ENCODE measurements at regions not wholly inside any gene's neighbourhood (a gene's known extent, or its start where the extent isn't known, plus 50 kb on each side); places are given as distances from the start of the nearest gene placed in this dataset.

GRCh38 chr5:169460123-169460522 is 123.5 kb upstream of the SPDL1 start (continued):
- TF ChIP-seq HIC1 (tag by site-specific recombination; IDR thresholded peaks at IDR 0.05) (no peak), REPIN1 (tag by site-specific recombination; IDR thresholded peaks at IDR 0.05; ENCODE audit: low read depth) (no peak)

GRCh38 chr5:169458221-169458620 is 125.4 kb upstream of the SPDL1 start:
- H3K36me3 ChIP-seq (ENCODE audit: control insufficient read depth in 2 of 2, insufficient read depth in 1 of 2, low read length in 2 of 2): no peaks in the 10 kb centered on the region
- ChIA-PET POLR2A (no interaction called here), CTCF (no interaction called here)
- no peak overlapping the region for H3K27ac ChIP-seq (ENCODE audit: extremely low read depth, low read depth, low read length)
- TF ChIP-seq ZNF623 (tag by site-specific recombination; IDR thresholded peaks at IDR 0.05) (no peak), MZF1 (tag by site-specific recombination; IDR thresholded peaks at IDR 0.05; ENCODE audit: borderline replicate concordance) (no peak), ZNF362 (tag by site-specific recombination; IDR thresholded peaks at IDR 0.05) (no peak), SCRT2 (tag by site-specific recombination; IDR thresholded peaks at IDR 0.05) (no peak), ZNF223 (tag by site-specific recombination; IDR thresholded peaks at IDR 0.05) (no peak)
- H3K9me3 ChIP-seq (ENCODE audit: control insufficient read depth, insufficient read depth, low read depth, low read length): no peaks in the 10 kb centered on the region
- no peak overlapping the region for H3K4me3 ChIP-seq (ENCODE audit: low read depth, low read length)
- no peaks in the 10 kb centered on the region for H3K4me1 ChIP-seq (ENCODE audit: control insufficient read depth, insufficient read depth, low read length)

GRCh38 chr5:169450464-169450863 is 133.1 kb upstream of the SPDL1 start:
- no peaks in the 10 kb centered on the region for H3K4me1 ChIP-seq (ENCODE audit: control insufficient read depth, insufficient read depth, low read length)
- POLR2A ChIA-PET: no interaction called here
- H3K4me3 ChIP-seq (ENCODE audit: low read depth, low read length): no peak overlapping the region
- no peak for TF ChIP-seq ZNF16 (tag by site-specific recombination; IDR thresholded peaks at IDR 0.05; ENCODE audit: low read depth)
- no peak for TF ChIP-seq ZNF221 (tag by site-specific recombination; IDR thresholded peaks at IDR 0.05; ENCODE audit: borderline replicate concordance)
- TF ChIP-seq ZNF10 (tag by site-specific recombination; IDR thresholded peaks at IDR 0.05): no peak
- no peak for TF ChIP-seq ZNF596 (tag by site-specific recombination; IDR thresholded peaks at IDR 0.05)
- TF ChIP-seq ZNF670 (tag by site-specific recombination; IDR thresholded peaks at IDR 0.05; ENCODE audit: low read depth): no peak
- no peak for TF ChIP-seq ZNF449 (tag by site-specific recombination; IDR thresholded peaks at IDR 0.05)
- no peak for TF ChIP-seq ZNF266 (tag by site-specific recombination; IDR thresholded peaks at IDR 0.05; ENCODE audit: low read depth)
- no peak for TF ChIP-seq ZNF214 (tag by site-specific recombination; IDR thresholded peaks at IDR 0.05; ENCODE audit: borderline replicate concordance)
- no peak for TF ChIP-seq ZNF394 (tag by site-specific recombination; IDR thresholded peaks at IDR 0.05; ENCODE audit: borderline replicate concordance)
- no peak overlapping the region for H3K27ac ChIP-seq (ENCODE audit: extremely low read depth, low read depth, low read length)
- H3K36me3 ChIP-seq (ENCODE audit: control insufficient read depth in 2 of 2, insufficient read depth in 1 of 2, low read length in 2 of 2): no peaks in the 10 kb centered on the region
- CTCF ChIA-PET: no interaction called here
- H3K9me3 ChIP-seq (ENCODE audit: control insufficient read depth, insufficient read depth, low read depth, low read length): no peaks in the 10 kb centered on the region

GRCh38 chr5:169448826-169449225 is 134.7 kb upstream of the SPDL1 start:
- no peak overlapping the region for H3K27ac ChIP-seq (ENCODE audit: extremely low read depth, low read depth, low read length)
- H3K9me3 ChIP-seq (ENCODE audit: control insufficient read depth, insufficient read depth, low read depth, low read length): no peaks in the 10 kb centered on the region
- ChIA-PET CTCF (no interaction called here), POLR2A (no interaction called here)
- H3K36me3 ChIP-seq (ENCODE audit: control insufficient read depth in 2 of 2, insufficient read depth in 1 of 2, low read length in 2 of 2): no peaks in the 10 kb centered on the region
- no peaks in the 10 kb centered on the region for H3K4me1 ChIP-seq (ENCODE audit: control insufficient read depth, insufficient read depth, low read length)
- TF ChIP-seq ZNF501 (tag by site-specific recombination; IDR thresholded peaks at IDR 0.05) (no peak), PRDM4 (tag by site-specific recombination; IDR thresholded peaks at IDR 0.05) (no peak)
- H3K4me3 ChIP-seq (ENCODE audit: low read depth, low read length): no peak overlapping the region

All from HEK293 (cell line).